ENCODE measurements at regions not wholly inside any gene's neighbourhood (a gene's known extent, or its start where the extent isn't known, plus 50 kb on each side); places are given as distances from the start of the nearest gene placed in this dataset.
"Not testable (repeated sequence)": the region's sequence is repeated elsewhere in the genome, so short reads cannot be mapped to it uniquely, and the experiment has no call there.

DNA sequence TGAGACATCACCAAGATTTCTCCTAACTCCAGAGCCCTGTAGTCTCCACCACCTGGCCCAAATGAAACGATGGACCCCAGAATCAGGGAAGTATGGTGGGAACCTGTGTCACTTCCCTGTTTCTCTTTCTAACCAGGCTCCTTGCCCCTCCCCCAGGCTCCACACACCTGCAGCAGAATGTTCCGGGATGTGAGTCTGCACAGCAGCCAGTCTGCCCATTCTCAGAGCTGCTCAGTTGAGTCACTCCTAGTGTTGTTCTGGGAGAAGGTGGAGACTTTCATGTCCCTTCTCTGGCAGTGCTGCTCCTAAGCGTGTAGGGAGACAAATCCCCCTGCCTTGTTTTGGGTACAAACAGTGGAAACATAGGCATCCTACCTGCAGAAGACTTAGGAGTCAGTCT, 76.0 kb upstream of the XPA start:
- DNase-seq (ENCODE audit: low read depth, low spot score), result no peak

DNA sequence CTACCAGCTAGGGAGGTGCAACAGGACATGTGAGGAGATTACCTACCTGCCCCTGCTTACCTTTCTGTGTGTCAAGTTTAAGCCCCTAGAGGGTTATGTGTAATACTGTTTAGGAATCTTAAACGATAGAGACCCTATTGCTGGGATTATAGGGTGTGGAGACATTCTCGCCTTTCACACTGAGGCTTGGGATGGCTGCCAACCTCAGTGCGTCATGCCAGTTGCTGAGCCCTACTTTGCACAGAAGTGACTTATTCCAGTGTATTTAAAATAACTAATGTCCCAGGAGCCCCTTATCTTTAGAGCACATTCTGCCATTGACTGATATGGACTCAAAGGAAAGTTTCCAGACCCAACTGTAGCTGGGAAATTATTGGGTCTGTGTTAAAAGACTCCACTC, 76.6 kb upstream of the XPA start:
- DNase-seq (ENCODE audit: low read depth, low spot score), result no peak

DNA sequence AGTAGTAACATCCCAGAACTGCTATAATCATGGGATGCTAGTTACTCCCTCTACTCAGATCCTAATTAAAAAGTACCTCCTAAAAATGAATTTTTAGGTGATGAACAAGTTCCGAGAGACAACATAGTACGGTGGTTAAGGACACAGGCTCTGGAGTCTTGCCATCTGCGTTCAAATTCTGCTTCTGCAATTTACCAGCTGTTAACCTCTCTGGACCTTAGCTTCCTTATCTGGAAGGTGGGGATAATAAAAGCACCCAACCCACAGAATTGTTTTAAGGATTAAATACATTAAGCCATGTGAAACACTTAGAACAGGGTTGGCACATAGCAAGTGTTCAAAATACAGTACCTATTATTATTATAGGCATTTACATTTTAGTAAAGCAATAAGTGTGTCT, 77.5 kb upstream of the XPA start:
- no peak for DNase-seq (ENCODE audit: low read depth, low spot score)

DNA sequence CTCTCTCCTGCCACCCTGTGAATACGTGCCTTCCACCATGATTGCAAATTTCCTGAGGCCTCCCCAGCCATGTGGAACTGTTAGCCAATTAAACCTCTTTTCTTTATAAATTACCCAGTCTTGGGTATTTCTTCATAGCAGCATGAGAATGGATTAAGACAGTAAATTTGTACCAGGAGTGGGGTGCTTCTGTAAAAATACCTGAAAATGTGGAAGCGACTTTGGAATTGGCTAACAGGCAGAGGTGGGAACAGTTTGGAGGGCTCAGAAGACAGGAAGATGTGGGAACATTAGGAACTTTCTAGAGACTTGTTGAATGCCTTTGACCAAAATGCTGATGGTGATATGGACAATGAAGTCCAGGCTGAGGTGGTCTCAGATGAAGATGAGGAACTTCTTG, 74.3 kb upstream of the FOXE1 start:
- DNase-seq (ENCODE audit: low read depth, low spot score), result not testable (repeated sequence)

DNA sequence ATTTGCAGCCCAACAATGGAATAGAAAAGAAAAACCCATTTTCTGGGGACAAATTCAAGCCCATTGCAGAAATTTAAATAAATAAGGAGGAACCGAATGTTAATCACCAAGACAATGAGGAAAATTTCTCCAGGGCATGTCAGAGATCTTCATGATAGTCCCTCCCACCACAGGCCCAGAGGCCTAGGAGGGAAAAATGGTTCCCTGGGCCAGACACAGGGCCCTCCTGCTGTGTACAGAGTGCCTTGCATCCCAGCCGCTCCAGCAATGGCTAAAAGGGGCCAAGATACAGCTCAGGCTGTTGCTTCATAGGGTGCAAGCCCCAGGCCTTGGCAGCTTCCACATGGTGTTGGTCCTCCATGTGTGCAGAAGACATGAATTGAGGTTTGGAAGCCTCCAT, 73.4 kb upstream of the FOXE1 start:
- no peak for DNase-seq (ENCODE audit: low read depth, low spot score)

DNA sequence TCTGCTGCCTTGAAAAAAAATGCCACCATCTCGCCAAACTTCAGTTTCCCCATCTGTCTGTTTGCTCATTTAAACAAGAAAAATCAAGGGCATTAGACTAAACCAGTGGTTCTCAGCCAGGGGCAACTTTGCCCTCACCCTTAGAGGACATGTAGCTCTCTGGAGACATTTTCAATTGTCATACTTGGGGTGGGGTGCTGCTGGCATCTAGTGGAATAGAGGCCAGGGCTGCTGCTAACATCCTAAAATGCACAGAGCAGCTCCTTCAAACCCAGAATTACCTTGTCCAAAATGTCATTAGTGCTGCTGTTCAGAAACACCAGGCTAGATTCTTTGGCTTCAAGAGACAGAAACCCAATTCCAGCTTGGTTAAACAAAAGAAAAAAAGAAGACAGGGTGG, 71.1 kb upstream of the FOXE1 start:
- DNase-seq (ENCODE audit: low read depth, low spot score), result no peak

DNA sequence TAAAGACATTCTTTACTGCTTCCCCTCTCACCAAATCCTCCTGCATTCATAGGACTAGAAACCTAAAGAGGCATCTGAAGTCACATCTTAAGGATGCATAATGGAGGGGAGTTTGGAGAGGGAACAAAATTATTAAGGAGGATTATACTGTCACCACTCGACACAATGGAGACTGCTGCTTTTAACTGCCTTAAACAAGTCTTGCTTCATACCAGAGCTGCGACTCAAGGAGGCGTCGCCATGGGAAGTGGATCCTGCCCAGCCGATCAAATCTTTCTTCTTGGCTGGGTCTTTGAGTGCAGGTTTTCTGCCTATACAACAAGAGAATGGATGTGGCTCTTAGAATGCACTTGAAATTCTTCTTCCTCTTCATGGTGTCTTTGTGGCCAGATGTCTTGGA, 66.7 kb upstream of the FOXE1 start:
- DNase-seq (ENCODE audit: low read depth, low spot score), result no peak

DNA sequence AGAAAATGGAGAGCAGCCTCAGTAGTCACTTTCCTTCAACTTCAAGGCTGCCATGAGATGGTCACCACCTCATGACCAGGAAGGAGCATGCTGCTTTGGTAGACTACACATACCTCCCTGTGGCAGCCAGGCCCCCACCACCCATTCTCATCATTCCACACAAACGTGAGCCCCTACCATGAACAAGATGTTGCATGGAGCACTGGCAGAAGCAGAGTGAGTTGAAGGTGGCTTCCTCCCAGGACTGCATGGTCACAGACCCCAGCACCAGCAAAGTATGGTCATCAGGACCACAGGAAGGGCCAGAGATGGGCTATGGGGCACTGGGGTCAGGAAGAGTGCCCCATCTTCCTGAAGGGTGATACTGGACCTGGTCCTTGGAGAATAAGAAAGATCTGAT, 65.5 kb upstream of the FOXE1 start:
- no peak for DNase-seq (ENCODE audit: low read depth, low spot score)

DNA sequence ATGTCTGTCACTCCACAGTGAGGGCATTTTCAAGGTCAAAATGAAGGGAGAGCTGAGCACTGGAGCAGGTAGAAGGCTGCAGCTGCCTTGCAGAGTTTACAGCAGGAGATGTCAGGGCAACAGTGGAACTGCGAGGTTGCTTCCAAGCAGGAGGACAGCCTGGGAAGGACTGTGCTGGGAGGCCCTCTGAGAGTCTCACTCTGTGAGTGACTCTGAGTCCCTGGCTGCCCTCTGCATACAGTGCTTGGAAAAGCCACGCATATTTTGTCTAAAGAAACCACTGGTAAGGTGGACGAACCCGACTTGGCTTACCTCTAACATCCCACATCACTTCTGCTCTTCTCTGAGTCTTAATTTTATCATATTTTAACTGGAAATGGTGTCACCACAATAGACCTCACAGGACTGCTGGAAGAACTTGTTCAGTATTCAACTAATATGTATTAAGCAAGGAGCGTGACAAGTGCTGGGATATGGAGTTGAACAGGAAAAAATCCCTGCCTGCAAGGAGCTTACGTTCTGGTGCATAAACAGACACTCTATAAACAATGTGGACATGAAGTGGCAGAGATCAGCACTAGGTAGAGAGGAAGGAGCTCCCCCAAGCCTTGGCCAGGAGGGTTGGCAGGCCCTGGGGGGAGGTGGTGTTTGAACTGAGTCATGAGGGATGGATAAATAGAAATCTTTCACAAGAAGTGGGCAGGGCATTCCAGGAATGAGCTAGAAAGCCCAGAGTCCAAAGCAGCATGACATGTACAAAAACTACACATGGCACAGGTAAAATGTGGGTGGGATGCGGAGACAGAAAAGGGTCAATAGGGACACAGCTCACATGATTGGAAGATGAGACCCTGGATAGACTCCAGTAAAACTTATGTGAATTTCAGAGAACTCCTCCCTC, 64.0 kb upstream of the FOXE1 start:
- DNase-seq (ENCODE audit: low read depth, low spot score), result no peak

DNA sequence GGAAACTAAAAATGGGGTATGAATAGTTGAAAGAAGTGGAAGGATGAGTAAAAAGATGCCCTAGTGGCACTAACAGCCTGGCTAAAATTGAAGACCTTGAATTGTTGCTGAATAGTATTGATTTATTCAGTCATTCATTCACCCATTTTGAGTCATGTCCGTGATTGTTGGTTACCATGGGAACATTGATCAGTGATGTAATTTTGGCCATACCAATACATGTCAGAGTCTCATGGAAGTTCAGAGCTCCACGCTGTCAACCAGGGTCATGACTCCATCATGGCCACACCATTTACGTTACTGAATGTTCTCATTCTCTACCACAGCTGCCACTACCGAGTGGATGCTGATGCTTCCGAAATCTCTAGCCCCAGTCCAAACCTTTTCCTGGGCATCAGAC, 62.5 kb upstream of the FOXE1 start:
- DNase-seq (ENCODE audit: low read depth, low spot score), result no peak

DNA sequence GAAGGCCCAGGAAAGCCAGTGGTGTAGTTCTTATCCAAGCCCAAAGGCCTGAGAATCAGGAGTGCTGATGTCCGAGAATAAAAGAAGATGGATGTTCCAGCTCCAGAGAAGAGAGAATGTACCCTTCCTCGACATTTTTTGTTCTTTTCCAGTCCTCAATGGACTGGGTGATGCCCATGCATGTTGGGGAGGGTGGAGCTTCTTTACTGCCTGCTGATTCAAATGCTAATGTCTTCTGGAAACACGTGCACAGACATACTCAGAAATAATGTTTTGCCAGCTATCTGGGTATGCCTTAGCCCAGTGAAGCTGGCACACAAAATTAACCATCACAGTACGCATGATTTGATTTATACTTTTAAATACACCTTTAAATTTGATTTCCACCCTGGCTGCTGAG, 61.5 kb upstream of the FOXE1 start:
- no peak for DNase-seq (ENCODE audit: low read depth, low spot score)

DNA sequence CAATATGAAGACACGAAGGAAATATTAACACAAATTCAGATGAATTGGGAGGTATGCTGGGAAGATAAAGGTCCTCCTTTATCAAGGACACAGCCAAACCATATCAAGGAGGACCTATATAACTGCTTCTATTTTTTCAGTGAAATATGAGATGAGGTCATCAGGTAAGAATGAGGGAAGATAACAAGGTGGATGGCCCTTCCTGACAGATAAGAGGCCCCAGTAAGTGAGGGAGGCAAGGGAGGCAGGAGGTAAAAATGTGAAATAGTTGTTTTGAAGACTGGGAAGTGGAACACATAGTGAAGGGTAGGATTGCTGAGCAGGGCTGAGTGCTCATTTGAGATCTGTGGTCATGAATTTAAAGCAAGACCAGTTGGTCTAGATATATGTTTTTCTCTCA, 60.0 kb upstream of the FOXE1 start:
- DNase-seq (ENCODE audit: low read depth, low spot score), result no peak

DNA sequence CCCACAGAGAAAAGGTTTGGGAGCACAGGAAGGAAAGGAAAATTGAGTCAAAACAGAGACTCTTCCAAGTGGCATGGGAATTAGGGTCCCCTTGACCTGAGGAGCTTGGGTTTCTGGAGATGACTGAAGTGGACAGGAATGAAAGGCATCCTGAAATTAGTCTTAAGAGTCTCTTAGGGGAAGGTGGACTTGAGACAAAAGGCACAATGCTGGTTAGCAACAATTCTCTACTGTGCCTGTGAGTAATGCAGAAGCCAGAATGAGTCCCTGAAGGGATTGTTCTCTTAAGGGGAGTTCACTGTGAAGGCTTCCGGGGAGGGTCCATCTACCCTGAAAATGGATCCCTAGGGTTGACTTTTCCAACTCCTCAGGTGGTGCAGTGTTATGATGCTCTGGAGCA, 58.4 kb upstream of the FOXE1 start:
- no peak for DNase-seq (ENCODE audit: low read depth, low spot score)

DNA sequence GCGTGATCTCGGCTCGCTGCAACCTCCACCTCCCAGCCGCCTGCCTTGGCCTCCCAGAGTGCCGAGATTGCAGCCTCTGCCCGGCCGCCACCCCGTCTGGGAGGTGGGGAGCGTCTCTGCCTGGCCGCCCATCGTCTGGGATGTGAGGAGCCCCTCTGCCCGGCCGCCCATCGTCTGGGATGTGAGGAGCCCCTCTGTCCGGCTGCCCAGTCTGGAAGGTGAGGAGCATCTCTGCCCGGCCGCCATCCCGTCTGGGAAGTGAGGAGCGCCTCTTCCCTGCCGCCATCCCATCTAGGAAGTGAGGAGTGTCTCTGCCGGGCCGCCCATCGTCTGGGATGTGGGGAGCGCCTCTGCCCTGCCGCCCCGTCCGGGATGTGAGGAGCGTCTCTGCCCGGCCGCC, 56.9 kb upstream of the FOXE1 start:
- DNase-seq (ENCODE audit: low read depth, low spot score), result not testable (repeated sequence)

DNA sequence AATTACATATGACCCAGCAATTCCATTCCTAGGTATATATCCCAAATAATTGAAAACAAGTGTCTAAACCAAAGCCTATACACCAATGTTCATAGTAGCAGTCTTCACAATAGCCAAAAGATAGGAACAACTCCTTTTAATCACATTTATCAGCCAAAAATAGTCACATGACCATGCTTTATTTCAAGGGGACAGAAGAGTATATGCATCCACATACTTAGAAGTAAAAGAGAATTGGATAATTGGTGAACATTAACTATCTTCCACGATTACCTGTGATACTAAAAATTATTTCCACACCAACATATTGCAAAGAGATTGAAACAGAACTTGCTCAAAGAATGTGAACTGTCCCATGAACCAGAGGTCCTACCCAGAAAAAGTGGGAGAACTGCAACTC, 51.8 kb upstream of the FOXE1 start:
- no peak for DNase-seq (ENCODE audit: low read depth, low spot score)

DNA sequence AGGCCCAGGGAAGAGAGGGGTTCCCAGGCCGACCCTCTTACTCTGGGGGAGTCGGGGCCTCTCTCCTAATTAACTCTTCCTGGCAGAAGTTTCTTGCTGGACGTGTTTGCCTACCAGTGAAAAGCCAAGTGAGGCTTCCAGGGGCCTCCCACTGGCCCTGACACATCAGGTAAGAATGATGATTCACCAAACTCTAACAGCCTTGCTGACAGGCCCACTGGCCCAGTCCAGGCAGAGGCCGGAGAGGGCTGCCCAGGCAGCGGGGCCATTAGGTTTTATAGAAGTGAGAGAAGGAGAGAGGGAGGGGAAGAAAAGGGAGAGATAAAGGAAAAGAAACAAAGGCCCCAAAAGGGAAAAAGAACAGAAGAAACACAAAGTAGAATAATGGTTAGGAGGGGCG, 50.8 kb upstream of the FOXE1 start:
- DNase-seq (ENCODE audit: low read depth, low spot score), result no peak

DNA sequence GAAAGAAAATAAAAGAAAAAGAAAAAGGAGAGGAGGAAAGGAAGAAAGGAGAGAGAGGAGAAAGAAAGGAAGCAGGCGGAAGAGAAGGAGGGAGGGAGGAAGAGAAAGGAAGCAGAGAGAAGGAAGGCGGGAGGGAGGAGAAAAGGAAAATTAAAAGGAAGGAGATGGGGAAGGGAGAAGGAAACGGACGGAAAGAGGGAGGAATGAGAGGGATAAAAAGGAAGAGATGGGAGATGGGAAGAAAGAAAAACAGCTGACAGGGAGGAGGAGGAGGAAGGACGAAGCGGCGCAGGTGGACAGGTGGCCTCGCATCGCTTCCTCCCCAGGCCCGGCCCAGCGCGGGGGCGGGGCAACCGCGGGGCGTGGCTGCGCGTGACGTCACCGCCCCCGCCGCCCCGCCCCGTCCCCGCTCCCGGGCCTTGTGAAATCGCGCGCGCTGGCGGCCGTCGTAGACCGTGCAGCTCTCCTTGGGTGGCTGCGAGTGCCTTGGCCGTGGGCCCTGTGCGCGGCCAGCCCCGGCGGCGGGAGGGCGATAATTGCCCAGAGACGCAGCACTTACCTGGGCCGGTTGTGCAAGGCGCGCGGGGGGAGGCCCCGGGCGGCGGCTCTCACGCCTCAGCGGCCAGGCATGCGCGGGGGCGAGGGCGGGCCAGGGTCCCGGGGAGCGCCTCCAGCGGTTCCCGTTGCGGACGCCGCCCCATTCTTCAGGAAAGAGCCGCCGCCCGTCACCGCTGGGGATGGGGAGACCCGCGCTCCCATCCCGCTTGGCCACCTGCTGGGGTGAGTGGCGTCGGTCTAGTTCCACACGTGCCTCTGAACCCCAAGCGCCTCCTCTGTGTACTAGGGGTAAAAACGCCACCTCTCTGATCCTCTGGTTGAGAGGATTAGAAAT, 49.6 kb upstream of the FOXE1 start:
- peak; percentile 1 for DNase-seq (ENCODE audit: low read depth, low spot score)

Data from smooth muscle cell of the brain vasculature (primary cell).